Brain pericyte (primary cell): ENCODE measurements at regions not wholly inside any gene's neighbourhood (a gene's known extent, or its start where the extent isn't known, plus 50 kb on each side); places are given as distances from the start of the nearest gene placed in this dataset.
"Not testable (repeated sequence)": the region's sequence is repeated elsewhere in the genome, so short reads cannot be mapped to it uniquely, and the experiment has no call there.

ENCODE experiments used
- DNase-seq: peaks from one replicate; pipeline ENCODE4 v3.0.0-alpha.2; 2012; ENCODE audit warnings: low read depth, low spot score

- DNase-seq = no peak
Measured at GRCh38 chr3:18194431-18194830, 230.7 kb downstream of the SATB1 start.

GRCh38 chr3:18190646-18191045 lies 234.5 kb downstream of the SATB1 start:
- no peak for DNase-seq

GRCh38 chr3:18189282-18190050 lies 235.7 kb downstream of the SATB1 start:
- peak; percentile 33 for DNase-seq

GRCh38 chr3:18188491-18188890 lies 236.6 kb downstream of the SATB1 start:
- DNase-seq = no peak

GRCh38 chr3:18185624-18186023 lies 239.5 kb downstream of the SATB1 start:
- DNase-seq = no peak

- not testable (repeated sequence) for DNase-seq
Measured at GRCh38 chr3:18182923-18183322, 242.2 kb downstream of the SATB1 start.

- DNase-seq = no peak
Measured at GRCh38 chr3:18179521-18179920, 245.6 kb downstream of the SATB1 start.

- no peak for DNase-seq
Measured at GRCh38 chr3:18177271-18177670, 247.9 kb downstream of the SATB1 start.

- not testable (repeated sequence) for DNase-seq
Measured at GRCh38 chr3:18173891-18174290, 251.2 kb downstream of the SATB1 start.

- DNase-seq = no peak
Measured at GRCh38 chr3:18159681-18160080, 265.5 kb downstream of the SATB1 start.

- peak; percentile 57 for DNase-seq
Measured at GRCh38 chr3:18153571-18154173, 271.5 kb downstream of the SATB1 start.

GRCh38 chr3:18151199-18151598 lies 273.9 kb downstream of the SATB1 start:
- DNase-seq = no peak

GRCh38 chr3:18149935-18150334 lies 275.2 kb downstream of the SATB1 start:
- DNase-seq = no peak

- no peak for DNase-seq
Measured at GRCh38 chr3:18149386-18149785, 275.8 kb downstream of the SATB1 start.

- DNase-seq = no peak
Measured at GRCh38 chr3:18144571-18144970, 280.6 kb downstream of the SATB1 start.

GRCh38 chr3:18143258-18143780 lies 281.8 kb downstream of the SATB1 start:
- no peak for DNase-seq

- no peak for DNase-seq
Measured at GRCh38 chr3:18137958-18138357, 287.2 kb downstream of the SATB1 start.

- no peak for DNase-seq
Measured at GRCh38 chr3:18135060-18135814, 289.9 kb downstream of the SATB1 start.

GRCh38 chr3:18134386-18135059 lies 290.6 kb downstream of the SATB1 start:
- no peak for DNase-seq

- DNase-seq = no peak
Measured at GRCh38 chr3:18132991-18133390, 292.1 kb downstream of the SATB1 start.

GRCh38 chr3:18127859-18128681 lies 297.1 kb downstream of the SATB1 start:
- DNase-seq = no peak
